Prostate gland (tissue), 2 donors: ENCODE measurements at regions not wholly inside any gene's neighbourhood (a gene's known extent, or its start where the extent isn't known, plus 50 kb on each side); places are given as distances from the start of the nearest gene placed in this dataset.

Experiments used
- DNase-seq: peaks from one replicate; pipeline ENCODE4 v3.0.0-alpha.2; 2019; ENCODE audit warnings: low spot score
- H3K27ac ChIP-seq, 2 donors: fragments of 200-600 bp; sonication (generic); 2 replicates each; pipeline ENCODE4 v1.5.1; 2017 to 2019
- H3K27me3 ChIP-seq: fragments of 200-600 bp; sonication (generic); replicated peaks from 2 replicates; pipeline ENCODE4 v1.5.1; 2019; ENCODE audit not compliant: insufficient read depth
- H3K36me3 ChIP-seq, 2 donors: fragments of 200-600 bp; sonication (generic); 1 replicate in 1 of 2; 2 replicates in 1 of 2; pipeline versions ENCODE4 v1.5.1 to v1.8.1; 2017 to 2019
- H3K4me1 ChIP-seq: fragments of 200-600 bp; sonication (generic); replicated peaks from 2 replicates; pipeline ENCODE4 v1.5.1; 2019
- H3K4me3 ChIP-seq, 2 donors: fragments of 200-600 bp; sonication (generic); 2 replicates each; pipeline ENCODE4 v1.5.1; 2017 to 2019
- H3K9me3 ChIP-seq: fragments of 200-600 bp; sonication (generic); 2 replicates; pipeline ENCODE4 v1.5.1; 2017
- POLR2A ChIP-seq: fragments of 450-650 bp; IDR thresholded peaks from one replicate; pipeline ENCODE4 v1.6.1; 2016; ENCODE audit warnings: antibody characterized with exemption, mild to moderate bottlenecking
- POLR2AphosphoS5 ChIP-seq: sonication (generic); formaldehyde crosslinking; IDR thresholded peaks from one replicate; pipeline ENCODE4 v1.6.1; 2017; ENCODE audit warnings: antibody characterized with exemption
- WGBS: methylation state at CpG from one replicate; pipeline ENCODE4 v1.1.5; 2018; 5-methylcytosine and 5-hydroxymethylcytosine counted together
- intact Hi-C: fragments of 100-400 bp; cut with DNase I; formaldehyde crosslinking; loops from one replicate; pipeline ENCODE4 v1.14.2; 2022
- TF ChIP-seq, protein P1 (sequence below), 4 experiments: fragments of 200-600 bp in 2 of 4; fragments of 450-650 bp in 2 of 4; sonication (generic) in 2 of 4; IDR thresholded peaks; 1 replicate in 3 of 4; 2 replicates in 1 of 4; pipeline ENCODE4 v1.5.1; 2016 to 2019; ENCODE audit warnings: antibody characterized with exemption in 4 of 4, mild to moderate bottlenecking in 2 of 4, moderate library complexity in 2 of 4

DNA sequence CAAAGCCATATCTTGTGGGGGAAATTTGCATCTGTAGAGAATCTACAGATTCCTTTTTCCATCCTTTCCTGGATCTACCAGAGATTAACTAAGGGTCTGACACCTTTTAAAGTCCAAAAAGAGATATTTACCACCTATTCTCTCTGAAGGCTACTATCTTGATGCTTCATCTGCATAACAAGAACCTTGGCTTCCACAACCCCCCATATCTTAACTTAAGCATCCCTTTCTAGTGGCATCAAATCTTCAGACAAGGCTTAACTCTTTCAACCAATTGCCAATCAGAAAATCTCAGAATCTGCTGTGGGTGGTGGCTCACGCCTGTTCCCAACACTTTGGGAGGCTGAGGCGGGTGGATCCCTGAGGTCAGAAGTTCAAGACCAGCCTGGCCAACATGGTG lies 74.3 kb upstream of the FICD start:
- 76% methylated on average over 2 of the region's 2 CpGs for WGBS
- Histone ChIP-seq H3K36me3 (no peaks in the 10 kb centered on the region), H3K9me3 (no peaks in the 10 kb centered on the region), H3K27ac (no peak overlapping the region), H3K27me3 (no peaks in the 10 kb centered on the region), H3K4me3 (no peak overlapping the region), H3K4me1 (no peaks in the 10 kb centered on the region)
- intact Hi-C loops, result no loop called here
- DNase-seq, result no peak
- TF ChIP-seq, protein P1, sequence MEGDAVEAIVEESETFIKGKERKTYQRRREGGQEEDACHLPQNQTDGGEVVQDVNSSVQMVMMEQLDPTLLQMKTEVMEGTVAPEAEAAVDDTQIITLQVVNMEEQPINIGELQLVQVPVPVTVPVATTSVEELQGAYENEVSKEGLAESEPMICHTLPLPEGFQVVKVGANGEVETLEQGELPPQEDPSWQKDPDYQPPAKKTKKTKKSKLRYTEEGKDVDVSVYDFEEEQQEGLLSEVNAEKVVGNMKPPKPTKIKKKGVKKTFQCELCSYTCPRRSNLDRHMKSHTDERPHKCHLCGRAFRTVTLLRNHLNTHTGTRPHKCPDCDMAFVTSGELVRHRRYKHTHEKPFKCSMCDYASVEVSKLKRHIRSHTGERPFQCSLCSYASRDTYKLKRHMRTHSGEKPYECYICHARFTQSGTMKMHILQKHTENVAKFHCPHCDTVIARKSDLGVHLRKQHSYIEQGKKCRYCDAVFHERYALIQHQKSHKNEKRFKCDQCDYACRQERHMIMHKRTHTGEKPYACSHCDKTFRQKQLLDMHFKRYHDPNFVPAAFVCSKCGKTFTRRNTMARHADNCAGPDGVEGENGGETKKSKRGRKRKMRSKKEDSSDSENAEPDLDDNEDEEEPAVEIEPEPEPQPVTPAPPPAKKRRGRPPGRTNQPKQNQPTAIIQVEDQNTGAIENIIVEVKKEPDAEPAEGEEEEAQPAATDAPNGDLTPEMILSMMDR (IDR thresholded peaks at IDR 0.05), result no peak
- TF ChIP-seq POLR2A (no peak), POLR2AphosphoS5 (no peak)

DNA sequence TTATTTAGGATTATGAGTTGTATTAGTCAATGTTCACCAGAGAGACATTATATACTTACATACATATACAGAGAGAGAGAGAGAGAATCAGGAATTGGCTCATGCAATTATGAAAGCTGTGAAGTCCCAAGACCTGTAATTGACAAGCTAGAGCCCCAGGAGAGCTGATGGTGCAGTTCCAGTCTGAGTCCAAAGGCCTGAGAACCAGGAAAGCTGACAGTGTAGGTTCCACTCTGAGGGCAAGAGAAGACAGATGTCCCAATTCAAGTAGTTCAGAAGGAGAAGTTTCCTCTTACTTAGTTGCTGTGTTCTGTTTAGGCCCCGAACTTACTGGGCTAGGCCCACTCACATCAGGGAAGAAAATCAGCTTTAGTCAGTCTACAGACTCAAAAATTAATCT lies 76.4 kb upstream of the FICD start:
- Histone ChIP-seq H3K9me3 (no peaks in the 10 kb centered on the region), H3K36me3 (no peaks in the 10 kb centered on the region), H3K27ac (no peak overlapping the region), H3K27me3 (no peaks in the 10 kb centered on the region), H3K4me1 (no peaks in the 10 kb centered on the region), H3K4me3 (no peak overlapping the region)
- 90% methylated on average over 1 of the region's 1 CpG for WGBS
- intact Hi-C loops, result no loop called here
- TF ChIP-seq POLR2A, result no peak
- DNase-seq, result no peak

DNA sequence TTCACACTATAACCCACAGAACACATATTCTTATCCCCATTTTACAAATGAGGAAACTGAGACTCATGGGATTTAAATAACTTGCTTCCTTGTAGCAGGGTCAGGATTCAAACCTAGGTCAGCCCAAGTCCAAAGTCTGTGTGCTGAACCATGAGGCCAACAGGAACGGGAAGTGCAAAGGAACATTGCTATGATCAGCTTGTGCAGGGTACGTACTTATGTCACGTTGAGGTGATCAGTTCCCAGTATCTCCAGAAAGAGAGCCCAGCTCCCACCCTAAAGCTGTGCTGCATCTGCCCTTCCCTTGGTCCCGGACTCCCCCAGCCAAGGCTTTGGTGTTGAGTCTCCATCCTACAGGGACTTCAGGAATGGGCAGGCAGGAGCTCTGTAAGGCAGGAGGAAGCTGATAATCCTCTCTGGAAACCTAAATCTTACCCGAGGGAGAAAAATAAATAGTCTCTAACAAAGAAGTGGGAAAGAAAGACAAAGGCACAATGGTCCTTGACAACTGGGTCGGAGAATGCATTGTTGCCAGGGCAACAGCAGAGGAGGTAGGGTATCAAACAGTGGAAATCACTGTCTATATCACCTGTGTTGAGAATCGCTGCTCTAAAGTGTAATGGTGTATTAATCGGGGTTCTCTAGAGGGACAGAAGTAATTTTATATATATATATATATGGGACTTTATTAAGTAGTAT lies 82.5 kb upstream of the FICD start:
- H3K4me1 ChIP-seq, result no peaks in the 10 kb centered on the region
- H3K4me3 ChIP-seq, result no peak overlapping the region
- H3K27ac ChIP-seq, result no peak overlapping the region
- DNase-seq, result no peak
- no peaks in the 10 kb centered on the region for H3K36me3 ChIP-seq
- H3K9me3 ChIP-seq, result no peaks in the 10 kb centered on the region
- WGBS, result 82% methylated on average over 8 of the region's 8 CpGs
- TF ChIP-seq, protein P1 (IDR thresholded peaks at IDR 0.05), result no peak
- H3K27me3 ChIP-seq, result no peaks in the 10 kb centered on the region
- intact Hi-C loops, result no loop called here

DNA sequence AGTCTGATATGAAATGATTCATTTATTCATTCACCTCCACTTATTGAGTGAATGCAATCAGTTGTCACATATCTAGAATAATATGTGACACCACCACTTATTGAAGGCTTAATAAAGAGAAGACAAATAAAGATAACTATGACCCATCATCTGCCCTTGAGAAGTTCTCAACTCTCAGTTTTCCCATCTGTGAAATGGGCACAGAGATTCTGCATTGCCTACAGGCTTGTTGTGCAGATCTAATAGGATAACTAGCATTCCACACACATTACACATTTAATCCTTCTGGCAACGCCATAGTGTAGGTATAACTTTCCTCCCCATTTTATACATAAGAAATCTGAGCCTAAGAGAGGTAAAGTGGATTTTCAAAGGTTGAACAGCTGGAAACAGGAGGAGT lies 84.2 kb upstream of the FICD start:
- no peaks in the 10 kb centered on the region for H3K36me3 ChIP-seq
- H3K4me1 ChIP-seq, result no peaks in the 10 kb centered on the region
- DNase-seq, result no peak
- H3K27ac ChIP-seq, result no peak overlapping the region
- intact Hi-C loops, result no loop called here
- 0% methylated on average over 1 of the region's 1 CpG for WGBS
- no peak overlapping the region for H3K4me3 ChIP-seq
- H3K27me3 ChIP-seq, result no peaks in the 10 kb centered on the region
- H3K9me3 ChIP-seq, result no peaks in the 10 kb centered on the region
- TF ChIP-seq POLR2AphosphoS5 (no peak), POLR2A (no peak)
- TF ChIP-seq, protein P1 (IDR thresholded peaks at IDR 0.05), result no peak

DNA sequence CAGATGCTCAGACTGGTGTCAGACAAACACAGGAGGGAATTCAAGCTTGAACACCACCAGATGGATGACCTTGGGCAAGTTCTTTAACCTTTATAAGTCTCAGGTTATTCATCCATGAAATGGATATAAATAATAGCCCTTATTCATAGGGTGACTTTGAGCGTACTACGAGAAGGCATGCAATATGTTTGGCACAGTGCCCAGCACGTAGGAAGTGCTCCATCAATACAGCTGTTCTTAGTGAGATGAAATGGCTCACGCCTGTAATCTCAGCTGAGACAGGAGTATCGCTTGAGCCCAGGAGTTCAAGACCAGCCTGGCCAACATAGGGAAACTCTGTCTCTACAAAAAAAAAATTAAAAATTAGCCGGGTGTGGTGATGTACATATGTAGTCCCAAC lies 84.8 kb upstream of the FICD start:
- Histone ChIP-seq H3K4me3 (no peak overlapping the region), H3K4me1 (no peaks in the 10 kb centered on the region), H3K27me3 (no peaks in the 10 kb centered on the region), H3K9me3 (no peaks in the 10 kb centered on the region), H3K27ac (no peak overlapping the region), H3K36me3 (no peaks in the 10 kb centered on the region)
- TF ChIP-seq POLR2A, result no peak
- TF ChIP-seq, protein P1 (IDR thresholded peaks at IDR 0.05), result no peak
- TF ChIP-seq POLR2AphosphoS5, result no peak
- WGBS, result 46% methylated on average over 6 of the region's 6 CpGs
- intact Hi-C loops, result no loop called here
- no peak for DNase-seq
